Sigmoid colon (tissue), 4 donors: ENCODE measurements at regions not wholly inside any gene's neighbourhood (a gene's known extent, or its start where the extent isn't known, plus 50 kb on each side); places are given as distances from the start of the nearest gene placed in this dataset.

Experiments
- POLR2A ChIP-seq, 2 donors: fragments of 450-650 bp; IDR thresholded peaks; one replicate each; pipeline ENCODE4 v1.6.1; 2016; ENCODE audit warnings: antibody characterized with exemption in 2 of 2, mild to moderate bottlenecking in 2 of 2, moderate library complexity in 2 of 2
- POLR2AphosphoS5 ChIP-seq, 4 donors: sonication (generic); formaldehyde crosslinking; IDR thresholded peaks; one replicate each; pipeline ENCODE4 v1.6.1; 2017; ENCODE audit warnings: antibody characterized with exemption in 4 of 4

- TF ChIP-seq POLR2AphosphoS5 (IDR thresholded peaks at IDR 0.05) (no peak), POLR2A (IDR thresholded peaks at IDR 0.05) (no peak)
Observed at GRCh38 chr11:13862845-13863392, 99.6 kb upstream of the SPON1 start.
